Astrocyte of the spinal cord (primary cell): ENCODE measurements at regions not wholly inside any gene's neighbourhood (a gene's known extent, or its start where the extent isn't known, plus 50 kb on each side); places are given as distances from the start of the nearest gene placed in this dataset.

ENCODE experiments used
- DNase-seq: peaks from one replicate; pipeline ENCODE4 v3.0.0; 2011; ENCODE audit warnings: low read depth, low spot score
- H3K4me3 ChIP-seq: 2 replicates; pipeline ENCODE4 v1.5.1; 2011; ENCODE audit warnings: low read depth, mild to moderate bottlenecking, low read length, moderate library complexity
- CTCF ChIP-seq: IDR thresholded peaks from 2 replicates; pipeline ENCODE4 v1.5.1; 2012; ENCODE audit warnings: low read depth, mild to moderate bottlenecking, low read length, inconsistent platforms
- in situ Hi-C: cut with HindIII; loops from 2 replicates; pipeline ENCODE4 v1.10.0; 2017; ENCODE audit warnings: low sequenced_read_pairs

- no peak for DNase-seq
- in situ Hi-C loops, result no loop called here
- no peak for TF ChIP-seq CTCF
- no peak overlapping the region for H3K4me3 ChIP-seq
Observed at GRCh38 chr3:112745567-112746248, 101.0 kb downstream of the CD200R1L start.

- in situ Hi-C loops, result no loop called here
- DNase-seq, result no peak
- no peak overlapping the region for H3K4me3 ChIP-seq
- no peak for TF ChIP-seq CTCF
Observed at GRCh38 chr3:112744825-112745566, 101.7 kb downstream of the CD200R1L start.

- TF ChIP-seq CTCF, result no peak
- in situ Hi-C loops, result no loop called here
- DNase-seq, result no peak
- no peak overlapping the region for H3K4me3 ChIP-seq
Observed at GRCh38 chr3:112744106-112744505, 102.6 kb downstream of the CD200R1L start.

- no peak for DNase-seq
- in situ Hi-C loops, result no loop called here
- H3K4me3 ChIP-seq, result no peak overlapping the region
- TF ChIP-seq CTCF, result no peak
Observed at GRCh38 chr3:112742934-112743333, 102.0 kb upstream of the CCDC80 start.

- no peak for DNase-seq
- in situ Hi-C loops, result no loop called here
- H3K4me3 ChIP-seq, result no peak overlapping the region
- no peak for TF ChIP-seq CTCF
Observed at GRCh38 chr3:112741983-112742382, 101.0 kb upstream of the CCDC80 start.

GRCh38 chr3:112740835-112741234 is 99.9 kb upstream of the CCDC80 start:
- TF ChIP-seq CTCF, result no peak
- in situ Hi-C loops, result no loop called here
- H3K4me3 ChIP-seq, result no peak overlapping the region
- DNase-seq, result no peak
